PFSK-1 (cell line): ENCODE measurements at regions not wholly inside any gene's neighbourhood (a gene's known extent, or its start where the extent isn't known, plus 50 kb on each side); places are given as distances from the start of the nearest gene placed in this dataset.

Source experiments
- FOXP2 ChIP-seq: optimal IDR thresholded peaks from 2 replicates; pipeline ENCODE3; 2011; ENCODE audit warnings: borderline replicate concordance, control low read depth, inconsistent platforms; ENCODE audit not compliant: insufficient read depth; ENCODE audit errors: extremely low read length, extremely low read depth
- POLR2AphosphoS5 ChIP-seq: IDR thresholded peaks from 2 replicates; pipeline ENCODE4 v1.6.1; 2012; ENCODE audit warnings: low read depth, mild to moderate bottlenecking, control low read depth, low read length, moderate library complexity
- SIN3A ChIP-seq: IDR thresholded peaks from 2 replicates; pipeline ENCODE4 v1.6.1; 2012; ENCODE audit warnings: mild to moderate bottlenecking, low read length, moderate library complexity, borderline replicate concordance; ENCODE audit not compliant: insufficient read depth
- TAF1 ChIP-seq: IDR thresholded peaks from 2 replicates; pipeline ENCODE4 v1.6.1; 2012; ENCODE audit warnings: low read length, control low read depth, borderline replicate concordance; ENCODE audit not compliant: insufficient read depth
- TF ChIP-seq, protein P1 (sequence below), 2 experiments: IDR thresholded peaks; 2 replicates each; pipeline versions ENCODE4 v1.6.1 to v1.8.0; 2011 to 2012; ENCODE audit warnings: low read depth in 2 of 2, low read length in 2 of 2, control low read depth in 1 of 2, inconsistent platforms in 1 of 2, mild to moderate bottlenecking in 1 of 2, moderate library complexity in 1 of 2; ENCODE audit not compliant: insufficient read depth in 1 of 2

DNA sequence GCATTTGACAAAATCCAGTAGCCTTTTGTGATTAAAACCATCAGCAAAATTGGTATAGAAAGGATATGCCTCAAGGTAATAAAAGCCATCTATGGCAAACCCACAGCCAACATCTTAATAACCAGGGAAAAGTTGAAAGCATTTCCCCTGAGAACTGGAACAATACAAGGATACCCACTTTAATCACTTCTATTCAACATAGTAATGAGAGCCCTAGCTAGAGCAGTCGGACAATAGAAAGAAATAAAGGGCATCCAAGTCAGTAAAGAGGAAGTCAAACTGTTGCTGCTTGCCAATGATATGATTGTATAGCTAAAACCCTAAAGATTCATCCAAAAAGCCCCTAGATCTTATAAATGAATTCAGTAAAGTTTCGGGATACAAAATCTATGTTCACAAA is 1510.3 kb downstream of the PCDH9 start:
- TF ChIP-seq FOXP2 = no peak
- TF ChIP-seq TAF1 = no peak
- TF ChIP-seq SIN3A = no peak
- TF ChIP-seq, protein P1, sequence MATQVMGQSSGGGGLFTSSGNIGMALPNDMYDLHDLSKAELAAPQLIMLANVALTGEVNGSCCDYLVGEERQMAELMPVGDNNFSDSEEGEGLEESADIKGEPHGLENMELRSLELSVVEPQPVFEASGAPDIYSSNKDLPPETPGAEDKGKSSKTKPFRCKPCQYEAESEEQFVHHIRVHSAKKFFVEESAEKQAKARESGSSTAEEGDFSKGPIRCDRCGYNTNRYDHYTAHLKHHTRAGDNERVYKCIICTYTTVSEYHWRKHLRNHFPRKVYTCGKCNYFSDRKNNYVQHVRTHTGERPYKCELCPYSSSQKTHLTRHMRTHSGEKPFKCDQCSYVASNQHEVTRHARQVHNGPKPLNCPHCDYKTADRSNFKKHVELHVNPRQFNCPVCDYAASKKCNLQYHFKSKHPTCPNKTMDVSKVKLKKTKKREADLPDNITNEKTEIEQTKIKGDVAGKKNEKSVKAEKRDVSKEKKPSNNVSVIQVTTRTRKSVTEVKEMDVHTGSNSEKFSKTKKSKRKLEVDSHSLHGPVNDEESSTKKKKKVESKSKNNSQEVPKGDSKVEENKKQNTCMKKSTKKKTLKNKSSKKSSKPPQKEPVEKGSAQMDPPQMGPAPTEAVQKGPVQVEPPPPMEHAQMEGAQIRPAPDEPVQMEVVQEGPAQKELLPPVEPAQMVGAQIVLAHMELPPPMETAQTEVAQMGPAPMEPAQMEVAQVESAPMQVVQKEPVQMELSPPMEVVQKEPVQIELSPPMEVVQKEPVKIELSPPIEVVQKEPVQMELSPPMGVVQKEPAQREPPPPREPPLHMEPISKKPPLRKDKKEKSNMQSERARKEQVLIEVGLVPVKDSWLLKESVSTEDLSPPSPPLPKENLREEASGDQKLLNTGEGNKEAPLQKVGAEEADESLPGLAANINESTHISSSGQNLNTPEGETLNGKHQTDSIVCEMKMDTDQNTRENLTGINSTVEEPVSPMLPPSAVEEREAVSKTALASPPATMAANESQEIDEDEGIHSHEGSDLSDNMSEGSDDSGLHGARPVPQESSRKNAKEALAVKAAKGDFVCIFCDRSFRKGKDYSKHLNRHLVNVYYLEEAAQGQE (IDR thresholded peaks at IDR 0.05; ENCODE audit: insufficient read depth in 1 of 2, low read depth in 2 of 2, low read length in 2 of 2) = no peak
- TF ChIP-seq POLR2AphosphoS5 = no peak

- TF ChIP-seq FOXP2 (no peak), TAF1 (no peak), SIN3A (no peak), POLR2AphosphoS5 (no peak)
- TF ChIP-seq, protein P1 (IDR thresholded peaks at IDR 0.05; ENCODE audit: insufficient read depth in 1 of 2, low read depth in 2 of 2, low read length in 2 of 2) = no peak
These were observed 1519.6 kb downstream of the PCDH9 start for GRCh38 chr13:65710514-65710913.

DNA sequence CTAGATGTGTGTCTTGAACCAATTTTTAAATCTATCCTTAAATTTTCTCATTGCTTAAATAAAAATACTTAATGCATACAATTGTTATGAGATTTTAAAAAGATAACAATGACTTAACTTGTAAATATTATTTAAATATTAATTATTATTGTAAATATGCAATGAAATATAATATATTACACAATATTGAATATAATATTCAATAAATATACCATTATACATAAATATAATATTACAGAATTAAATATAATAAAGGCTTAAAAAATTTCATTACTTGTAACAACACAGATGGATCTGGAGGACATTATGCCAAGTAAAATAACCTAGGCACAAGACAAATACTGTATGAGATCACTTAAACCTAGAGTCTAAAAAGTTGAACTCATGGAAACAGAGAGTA is 1532.3 kb downstream of the PCDH9 start:
- TF ChIP-seq, protein P1 (IDR thresholded peaks at IDR 0.05; ENCODE audit: insufficient read depth in 1 of 2, low read depth in 2 of 2, low read length in 2 of 2) = no peak
- no peak for TF ChIP-seq SIN3A
- no peak for TF ChIP-seq FOXP2
- TF ChIP-seq TAF1 = no peak
- no peak for TF ChIP-seq POLR2AphosphoS5

- TF ChIP-seq SIN3A (no peak), FOXP2 (no peak), POLR2AphosphoS5 (no peak), TAF1 (no peak)
- TF ChIP-seq, protein P1 (IDR thresholded peaks at IDR 0.05; ENCODE audit: insufficient read depth in 1 of 2, low read depth in 2 of 2, low read length in 2 of 2) = no peak
These were observed 1550.9 kb downstream of the PCDH9 start for GRCh38 chr13:65679240-65679639.

DNA sequence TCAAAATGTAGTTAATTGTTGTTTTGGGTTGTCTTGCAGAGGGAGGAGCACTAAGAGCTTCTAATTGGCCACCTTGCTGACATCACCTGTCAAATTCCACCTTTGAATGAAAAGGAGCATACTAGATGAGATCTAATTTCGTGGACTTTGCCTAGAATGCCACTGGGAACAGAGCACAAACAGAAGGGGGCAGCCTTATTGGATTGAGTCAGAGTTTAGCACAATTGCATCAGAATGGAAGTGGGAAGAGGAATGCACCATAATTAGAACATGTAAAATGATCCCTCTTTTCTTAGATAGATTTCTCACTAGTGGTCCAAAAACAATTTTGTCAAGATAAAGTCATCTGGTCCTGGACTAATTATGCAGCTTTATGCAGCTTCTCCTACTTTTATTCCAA is 1552.2 kb downstream of the PCDH9 start:
- TF ChIP-seq FOXP2 (no peak), POLR2AphosphoS5 (no peak), SIN3A (no peak), TAF1 (no peak)
- TF ChIP-seq, protein P1 (IDR thresholded peaks at IDR 0.05; ENCODE audit: insufficient read depth in 1 of 2, low read depth in 2 of 2, low read length in 2 of 2) = no peak
